LNCAP (cell line): ENCODE measurements at regions not wholly inside any gene's neighbourhood (a gene's known extent, or its start where the extent isn't known, plus 50 kb on each side); places are given as distances from the start of the nearest gene placed in this dataset.

Experiments used
- TF ChIP-seq, protein P1 (sequence below): fragments of 450-650 bp; IDR thresholded peaks from 2 replicates; pipeline ENCODE4 v1.5.1; 2017; ENCODE audit warnings: mild to moderate bottlenecking

DNA sequence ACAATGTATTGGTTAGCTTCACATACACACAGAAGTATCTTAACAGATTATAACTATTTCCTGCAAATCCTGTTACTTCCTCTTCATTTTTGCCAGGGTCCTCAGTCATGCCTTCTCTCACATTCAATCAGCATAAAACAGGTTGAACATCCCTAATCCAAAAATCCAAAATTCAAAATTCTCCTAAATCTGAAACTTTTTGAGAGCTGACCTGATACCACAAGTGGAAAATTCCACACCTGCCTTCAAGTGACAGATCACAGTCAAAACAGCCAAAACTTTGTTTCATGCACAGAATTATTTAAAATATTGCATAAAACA is 62.9 kb upstream of the FBXO28 start:
- TF ChIP-seq, protein P1, sequence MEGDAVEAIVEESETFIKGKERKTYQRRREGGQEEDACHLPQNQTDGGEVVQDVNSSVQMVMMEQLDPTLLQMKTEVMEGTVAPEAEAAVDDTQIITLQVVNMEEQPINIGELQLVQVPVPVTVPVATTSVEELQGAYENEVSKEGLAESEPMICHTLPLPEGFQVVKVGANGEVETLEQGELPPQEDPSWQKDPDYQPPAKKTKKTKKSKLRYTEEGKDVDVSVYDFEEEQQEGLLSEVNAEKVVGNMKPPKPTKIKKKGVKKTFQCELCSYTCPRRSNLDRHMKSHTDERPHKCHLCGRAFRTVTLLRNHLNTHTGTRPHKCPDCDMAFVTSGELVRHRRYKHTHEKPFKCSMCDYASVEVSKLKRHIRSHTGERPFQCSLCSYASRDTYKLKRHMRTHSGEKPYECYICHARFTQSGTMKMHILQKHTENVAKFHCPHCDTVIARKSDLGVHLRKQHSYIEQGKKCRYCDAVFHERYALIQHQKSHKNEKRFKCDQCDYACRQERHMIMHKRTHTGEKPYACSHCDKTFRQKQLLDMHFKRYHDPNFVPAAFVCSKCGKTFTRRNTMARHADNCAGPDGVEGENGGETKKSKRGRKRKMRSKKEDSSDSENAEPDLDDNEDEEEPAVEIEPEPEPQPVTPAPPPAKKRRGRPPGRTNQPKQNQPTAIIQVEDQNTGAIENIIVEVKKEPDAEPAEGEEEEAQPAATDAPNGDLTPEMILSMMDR: no peak

DNA sequence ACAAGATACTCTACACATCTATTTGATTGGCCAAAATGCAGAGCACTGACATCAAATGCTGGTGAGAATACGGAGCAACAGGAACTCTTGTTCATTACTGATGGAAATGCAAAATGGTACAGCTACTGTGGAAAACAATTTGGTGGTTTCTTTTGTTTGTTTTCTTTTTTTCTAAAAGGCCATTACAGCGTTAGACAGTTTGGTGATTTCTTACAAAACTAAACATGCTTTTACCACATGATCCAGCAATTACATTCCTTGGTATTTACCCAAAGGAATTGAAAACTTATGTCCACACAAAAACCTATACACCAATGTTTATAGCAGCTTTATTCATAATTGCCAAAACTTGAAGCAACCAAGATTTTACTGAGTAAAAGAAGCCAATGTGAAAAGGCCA is 66.4 kb upstream of the FBXO28 start:
- TF ChIP-seq, protein P1: no peak

DNA sequence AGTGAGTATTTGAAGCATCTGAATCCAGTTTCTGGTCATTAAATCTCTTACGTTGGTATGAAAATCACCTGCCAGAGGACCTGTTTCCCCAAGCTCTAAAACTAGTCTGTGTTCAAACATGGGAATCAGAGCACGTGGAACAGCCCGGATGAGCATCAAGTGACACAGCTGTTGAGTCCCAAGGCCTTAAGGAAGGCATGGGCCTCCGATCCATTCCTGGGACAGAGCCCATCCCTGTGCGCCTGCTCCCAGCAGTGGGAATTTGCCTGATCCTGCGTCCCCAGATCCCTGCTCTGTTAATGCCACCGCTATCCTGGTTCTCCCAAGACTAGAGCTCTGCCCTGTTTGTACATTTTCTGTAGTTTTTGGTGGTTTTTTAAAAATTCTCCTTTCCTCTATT is 68.4 kb upstream of the FBXO28 start:
- TF ChIP-seq, protein P1: no peak

DNA sequence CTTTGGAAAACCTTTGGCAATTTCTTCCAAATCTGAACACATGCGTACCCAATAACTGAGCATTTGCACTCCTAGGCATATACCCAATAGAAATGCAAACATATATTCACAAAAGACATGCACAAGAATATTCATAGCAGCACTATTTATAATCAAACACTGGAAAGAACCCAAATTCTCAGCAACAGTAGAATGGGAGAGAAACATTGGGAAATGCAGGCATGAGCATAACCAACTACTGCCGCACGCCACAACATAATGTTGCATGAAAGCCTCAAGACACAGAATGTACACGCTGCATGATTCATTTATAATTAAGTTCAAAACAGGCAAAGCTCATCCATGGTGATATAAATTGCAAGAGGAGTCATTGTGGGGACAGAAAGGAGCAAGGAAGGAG is 69.5 kb upstream of the FBXO28 start:
- TF ChIP-seq, protein P1: no peak

DNA sequence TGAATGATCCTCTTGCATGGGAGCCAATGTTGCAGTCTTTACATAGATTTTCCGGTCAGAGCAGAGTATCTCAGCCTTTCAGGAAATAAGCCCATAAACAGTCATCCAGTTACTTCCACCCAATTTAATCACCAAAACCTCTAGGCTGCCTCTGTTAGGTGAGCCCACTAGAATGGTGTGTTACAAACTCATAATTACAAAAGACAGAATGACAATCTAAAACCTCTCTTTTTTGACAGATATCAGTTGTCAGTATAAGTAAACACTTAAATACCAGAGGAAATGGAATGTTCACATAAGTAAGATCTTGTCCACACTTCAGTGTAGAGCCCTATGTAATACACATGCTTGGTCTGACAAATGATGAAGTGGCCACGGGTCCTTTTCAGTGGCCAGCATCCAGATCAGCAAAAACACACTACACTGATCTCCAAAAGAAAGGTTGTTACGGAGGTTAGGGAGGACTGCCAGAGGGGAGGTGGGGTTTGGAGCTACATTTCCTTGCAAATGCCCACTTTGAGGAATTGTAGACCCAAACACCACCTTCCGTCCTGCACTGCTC is 71.3 kb upstream of the FBXO28 start:
- TF ChIP-seq, protein P1: no peak

DNA sequence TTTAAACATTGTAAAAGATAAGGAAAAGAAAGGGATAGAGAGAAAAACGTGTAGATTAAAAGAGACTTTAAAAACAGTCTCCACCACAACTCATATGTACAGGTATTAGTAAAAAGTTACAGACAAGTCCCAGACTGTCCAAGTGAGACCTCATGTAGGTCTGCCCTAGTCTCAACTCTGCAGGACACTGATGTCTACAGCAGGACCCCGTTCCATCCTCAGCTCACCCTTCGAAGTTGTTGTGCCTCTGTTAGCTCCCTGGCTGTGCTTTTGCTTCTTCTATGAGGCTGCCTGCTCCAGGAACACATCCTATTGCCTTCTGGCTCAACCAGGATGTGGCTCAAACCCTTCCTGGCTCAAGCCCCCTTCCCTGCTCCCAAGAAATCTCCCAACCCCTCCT is 72.9 kb upstream of the FBXO28 start:
- TF ChIP-seq, protein P1: no peak

DNA sequence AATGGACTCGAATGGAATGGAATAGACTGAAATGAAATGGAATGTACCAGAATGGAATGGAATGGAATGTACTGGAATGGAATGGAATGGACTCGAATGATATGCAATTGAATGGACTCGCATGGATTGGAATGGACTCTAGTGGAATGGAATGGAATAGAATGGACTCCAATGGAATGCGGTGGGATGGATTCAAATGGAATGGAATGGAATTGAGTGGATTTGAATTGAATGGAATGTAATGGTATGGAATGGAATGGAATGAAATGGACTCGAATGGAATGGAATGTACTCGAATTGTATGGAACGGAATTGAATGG is 99.6 kb upstream of the FBXO28 start:
- TF ChIP-seq, protein P1: no peak

DNA sequence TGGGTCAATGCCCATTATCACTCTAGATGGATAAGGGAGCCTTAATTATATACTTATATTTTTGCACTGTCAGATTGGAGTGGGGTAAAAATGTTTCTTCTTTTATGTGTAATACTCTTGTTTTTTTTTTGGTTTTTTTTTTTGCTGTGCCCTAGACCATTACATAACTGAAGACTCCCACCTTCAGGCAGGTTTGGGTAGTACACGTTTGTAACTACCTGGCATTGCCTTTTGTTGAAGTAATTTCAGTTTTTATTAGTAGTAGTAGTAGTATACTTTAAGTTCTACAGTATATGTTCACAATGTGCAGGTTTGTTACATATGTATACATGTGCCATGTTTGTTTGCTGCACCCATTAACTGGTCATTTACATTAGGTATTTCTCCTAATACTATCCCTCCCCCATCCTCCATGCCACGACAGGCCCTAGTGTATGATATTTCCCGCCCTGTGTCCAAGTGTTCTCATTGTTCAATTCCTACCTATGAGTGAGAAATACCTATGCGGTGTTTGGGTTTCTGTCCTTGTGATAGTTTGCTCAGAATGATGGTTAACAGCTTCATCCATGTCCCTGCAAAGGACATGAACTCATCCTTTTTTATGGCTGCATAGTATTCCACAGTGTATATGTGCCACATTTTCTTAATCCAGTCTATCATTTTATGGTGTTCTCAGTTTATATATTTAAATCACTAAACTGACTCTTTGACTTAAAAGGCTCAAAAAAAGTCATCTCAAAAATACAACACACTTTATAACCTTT is 109.2 kb upstream of the FBXO28 start:
- TF ChIP-seq, protein P1: peak; percentile 31; the same call in 1 of the 2 replicates
